Fibroblast of lung (primary cell): ENCODE measurements at regions not wholly inside any gene's neighbourhood (a gene's known extent, or its start where the extent isn't known, plus 50 kb on each side); places are given as distances from the start of the nearest gene placed in this dataset.

ENCODE experiments used
- EZH2 ChIP-seq: IDR thresholded peaks from 2 replicates; pipeline ENCODE4 v1.5.1; 2012; ENCODE audit warnings: low read length, control low read depth, mild to moderate bottlenecking; ENCODE audit errors: missing control alignments
- TF ChIP-seq, protein P1 (sequence below), 2 donors: IDR thresholded peaks in 1 of 2; conservative IDR thresholded peaks in 1 of 2; 1 replicate in 1 of 2; 2 replicates in 1 of 2; pipeline ENCODE4 v1.5.1; 2011 to 2012; ENCODE audit warnings: low read length in 2 of 2, control low read depth in 1 of 2, inconsistent platforms in 1 of 2, low read depth in 1 of 2, mild to moderate bottlenecking in 1 of 2

DNA sequence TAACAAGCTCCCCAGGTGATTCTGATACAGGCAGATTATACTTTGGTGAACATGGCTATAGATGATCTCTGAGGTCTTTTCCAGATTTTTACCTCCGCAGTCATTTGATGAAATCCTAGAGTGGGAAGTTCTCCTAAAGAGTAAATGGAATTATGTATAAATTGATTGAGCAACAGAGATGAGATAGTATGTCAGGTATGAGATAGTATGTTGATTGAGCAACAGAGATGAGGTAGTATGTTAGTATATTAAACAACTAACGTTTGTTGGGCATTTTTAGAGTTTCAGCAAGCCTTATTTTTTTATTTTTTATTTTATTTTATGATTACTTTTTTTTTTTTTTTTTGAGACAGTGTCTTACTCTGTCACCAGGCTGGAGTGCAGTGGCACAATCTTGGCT, 265.0 kb upstream of the SOX2 start:
- TF ChIP-seq EZH2: no peak
- TF ChIP-seq, protein P1, sequence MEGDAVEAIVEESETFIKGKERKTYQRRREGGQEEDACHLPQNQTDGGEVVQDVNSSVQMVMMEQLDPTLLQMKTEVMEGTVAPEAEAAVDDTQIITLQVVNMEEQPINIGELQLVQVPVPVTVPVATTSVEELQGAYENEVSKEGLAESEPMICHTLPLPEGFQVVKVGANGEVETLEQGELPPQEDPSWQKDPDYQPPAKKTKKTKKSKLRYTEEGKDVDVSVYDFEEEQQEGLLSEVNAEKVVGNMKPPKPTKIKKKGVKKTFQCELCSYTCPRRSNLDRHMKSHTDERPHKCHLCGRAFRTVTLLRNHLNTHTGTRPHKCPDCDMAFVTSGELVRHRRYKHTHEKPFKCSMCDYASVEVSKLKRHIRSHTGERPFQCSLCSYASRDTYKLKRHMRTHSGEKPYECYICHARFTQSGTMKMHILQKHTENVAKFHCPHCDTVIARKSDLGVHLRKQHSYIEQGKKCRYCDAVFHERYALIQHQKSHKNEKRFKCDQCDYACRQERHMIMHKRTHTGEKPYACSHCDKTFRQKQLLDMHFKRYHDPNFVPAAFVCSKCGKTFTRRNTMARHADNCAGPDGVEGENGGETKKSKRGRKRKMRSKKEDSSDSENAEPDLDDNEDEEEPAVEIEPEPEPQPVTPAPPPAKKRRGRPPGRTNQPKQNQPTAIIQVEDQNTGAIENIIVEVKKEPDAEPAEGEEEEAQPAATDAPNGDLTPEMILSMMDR (conservative IDR thresholded peaks at IDR 0.05 in 1 of 2, IDR thresholded peaks at IDR 0.05 in 1 of 2; ENCODE audit: low read depth in 1 of 2, low read length in 2 of 2): no peak
